Stimulated activated CD4-positive, alpha-beta T cell treated with anti-CD3 and anti-CD28 coated beads, Interleukin-4, amount 100 ng/mL, for 48 hours (primary cell): ENCODE measurements at regions not wholly inside any gene's neighbourhood (a gene's known extent, or its start where the extent isn't known, plus 50 kb on each side); places are given as distances from the start of the nearest gene placed in this dataset.
"Not testable (repeated sequence)": the region's sequence is repeated elsewhere in the genome, so short reads cannot be mapped to it uniquely, and the experiment has no call there.

Source experiments
- DNase-seq, 2 donors: peaks; one replicate each; pipeline ENCODE4 v3.0.0-alpha.2; 2020; ENCODE audit warnings: low read depth in 2 of 2

GRCh38 chr2:14977021-14977420 lies 344.5 kb downstream of the LRATD1 start:
- DNase-seq, result no peak

DNA sequence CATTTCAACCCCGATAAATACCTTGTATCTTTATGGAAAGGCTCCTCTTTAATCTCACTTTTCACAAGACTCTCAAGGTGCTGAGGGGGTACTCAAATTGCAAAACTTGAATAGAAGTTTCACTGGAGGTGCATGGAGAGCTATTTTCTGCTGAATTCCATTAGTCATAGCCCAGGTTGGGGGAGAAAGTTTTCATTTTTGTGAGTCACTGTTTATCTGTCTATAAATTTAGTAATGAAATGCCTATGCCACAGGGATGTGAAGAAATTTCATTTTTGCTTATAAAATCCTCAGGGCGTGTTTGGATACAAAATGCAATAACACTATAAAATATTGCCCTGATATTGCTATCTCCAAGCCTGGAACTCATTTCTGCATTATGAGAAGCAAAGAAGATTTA lies 346.3 kb downstream of the LRATD1 start:
- DNase-seq, result no peak

DNA sequence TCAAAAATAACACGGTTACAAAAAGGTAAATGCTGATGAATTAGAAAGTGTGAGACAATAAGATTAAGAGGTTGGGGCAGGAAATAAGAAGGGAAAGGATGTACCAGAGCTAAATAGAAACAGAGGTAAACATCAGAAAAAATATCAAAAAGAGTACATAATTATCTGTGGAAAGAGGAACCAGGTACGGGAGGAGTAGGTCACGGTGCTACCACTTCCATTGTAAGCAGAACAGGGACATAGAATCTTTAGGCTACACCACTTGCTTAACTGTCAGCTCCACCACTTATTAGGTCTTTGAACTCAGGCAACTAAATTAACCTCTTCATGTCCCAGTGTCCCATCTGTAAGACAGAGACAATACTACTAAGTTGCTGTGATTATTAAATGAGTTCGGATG lies 350.3 kb downstream of the LRATD1 start:
- no peak for DNase-seq

- no peak for DNase-seq
These were observed 356.1 kb downstream of the LRATD1 start for GRCh38 chr2:14988600-14988999.

DNA sequence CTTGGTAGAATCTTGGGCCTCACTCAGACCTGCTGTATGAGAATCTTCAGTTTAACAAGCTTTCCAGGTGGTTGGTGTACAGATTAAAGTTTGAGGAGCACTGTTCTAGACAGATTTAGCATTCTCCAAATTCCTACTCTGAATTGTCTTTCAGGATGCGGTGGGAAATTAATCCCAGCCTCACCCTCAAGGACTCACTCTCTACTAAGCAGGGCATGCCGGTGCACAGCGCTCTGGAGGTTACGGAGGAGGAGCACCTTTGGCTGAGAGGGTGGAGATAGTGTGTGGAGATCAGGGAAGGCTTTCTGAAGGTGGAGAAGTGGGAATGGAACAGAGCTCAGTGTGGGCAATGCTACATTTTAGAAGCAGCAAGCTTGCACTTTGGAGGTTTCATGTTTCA lies 359.2 kb downstream of the LRATD1 start:
- DNase-seq, result no peak

GRCh38 chr2:14994721-14995120 lies 362.2 kb downstream of the LRATD1 start:
- DNase-seq, result no peak

DNA sequence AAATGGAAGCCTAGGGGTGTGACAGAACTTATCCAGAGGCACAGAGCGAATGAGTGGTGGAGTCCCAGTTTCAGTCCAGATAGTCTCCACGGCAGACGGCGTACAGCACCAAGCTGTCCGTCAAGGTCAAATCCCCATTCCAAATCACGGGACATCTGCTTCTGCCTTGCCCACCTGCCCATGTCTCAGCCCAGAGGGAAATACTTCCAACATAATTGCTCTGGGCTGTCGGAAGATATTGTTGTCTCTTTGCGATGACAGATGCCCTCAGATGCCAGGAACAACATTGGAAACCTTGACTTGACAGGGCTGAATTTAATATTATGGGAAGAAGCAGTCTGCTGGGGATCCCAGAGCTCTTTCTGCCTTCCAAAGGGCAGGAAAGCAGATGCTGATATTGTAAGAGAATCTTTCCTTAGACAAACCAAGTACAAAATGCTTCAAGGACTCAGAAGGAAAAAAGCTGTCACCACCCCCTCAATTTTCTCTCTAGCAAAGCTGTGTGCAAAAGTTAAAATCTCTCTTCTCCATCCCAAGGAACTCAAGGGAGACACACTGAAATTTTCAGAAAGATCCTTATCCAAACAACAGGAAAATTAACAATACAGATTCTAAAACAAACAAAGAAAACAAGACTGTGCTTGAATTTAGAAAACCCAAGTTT lies 364.0 kb downstream of the LRATD1 start:
- DNase-seq, result no peak

- DNase-seq, result no peak
These were observed 366.0 kb downstream of the LRATD1 start for GRCh38 chr2:14998546-14998945.

DNA sequence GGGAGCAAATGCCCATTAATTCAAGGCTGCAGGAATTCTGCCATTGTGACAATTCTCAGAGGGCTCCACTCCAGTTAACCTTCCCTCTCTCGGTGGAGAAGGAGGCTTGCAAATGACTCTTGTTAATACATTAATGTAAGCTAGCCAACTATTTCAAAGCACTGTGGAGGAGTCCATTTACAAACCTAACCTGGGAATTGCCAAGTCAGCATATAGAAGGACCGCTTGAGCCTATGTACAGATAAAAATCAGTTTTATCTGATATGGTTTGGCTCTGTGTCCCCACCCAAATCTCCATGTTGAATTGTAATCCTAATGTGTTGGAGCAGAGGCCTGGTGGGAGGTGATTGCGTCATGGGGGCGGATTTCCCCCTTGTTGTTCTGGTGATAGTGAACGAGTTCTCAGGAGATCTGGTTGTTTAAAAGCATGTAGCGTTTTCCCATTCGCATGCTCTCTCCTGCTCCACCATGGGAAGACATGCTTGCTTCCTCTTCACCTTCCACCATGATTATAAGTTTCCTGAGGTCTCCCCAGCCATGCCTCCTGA lies 366.7 kb downstream of the LRATD1 start:
- DNase-seq, result no peak

DNA sequence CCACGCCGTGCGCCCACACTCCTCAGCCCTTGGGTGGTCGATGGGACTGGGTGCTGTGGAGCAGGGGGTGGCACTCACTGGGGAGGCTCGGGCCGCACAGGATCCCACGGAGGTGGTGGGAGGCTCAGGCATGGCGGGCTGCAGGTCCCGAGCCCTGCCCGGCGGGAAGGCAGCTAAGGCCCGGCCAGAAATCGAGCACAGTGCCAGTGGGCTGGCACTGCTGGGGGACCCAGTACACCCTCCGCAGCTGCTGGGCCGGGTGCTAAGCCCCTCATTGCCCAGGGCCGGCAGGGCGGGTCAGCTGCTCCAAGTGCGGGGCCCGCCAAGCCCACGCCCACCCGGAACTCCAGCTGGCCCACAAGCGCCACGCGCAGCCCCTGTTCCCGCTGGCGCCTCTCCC lies 370.0 kb downstream of the LRATD1 start:
- DNase-seq, result not testable (repeated sequence)

GRCh38 chr2:15006667-15007066 lies 374.1 kb downstream of the LRATD1 start:
- DNase-seq, result no peak

GRCh38 chr2:15009681-15010080 lies 377.2 kb downstream of the LRATD1 start:
- DNase-seq, result no peak

DNA sequence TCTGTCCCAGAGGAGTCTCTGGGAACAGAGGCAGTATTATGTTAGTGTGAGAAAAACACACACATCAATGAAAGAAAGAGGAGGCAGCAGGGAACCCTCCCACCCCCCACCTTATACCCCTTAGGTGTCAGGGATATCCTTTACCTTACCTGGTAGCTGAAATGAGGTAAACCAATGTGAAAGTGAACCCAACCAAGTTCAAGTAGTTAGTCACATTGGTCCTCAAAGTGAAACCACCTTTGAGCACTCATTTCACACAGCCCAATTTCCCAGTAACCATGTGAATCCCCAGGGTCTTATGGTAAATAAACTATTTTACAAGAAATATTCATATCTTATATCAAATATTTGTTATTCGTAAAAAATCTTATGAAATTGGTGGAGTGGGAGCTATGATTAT lies 377.8 kb downstream of the LRATD1 start:
- no peak for DNase-seq

- no peak for DNase-seq
These were observed 386.3 kb downstream of the LRATD1 start for GRCh38 chr2:15018814-15019213.

GRCh38 chr2:15023221-15023620 lies 390.7 kb downstream of the LRATD1 start:
- DNase-seq, result no peak

DNA sequence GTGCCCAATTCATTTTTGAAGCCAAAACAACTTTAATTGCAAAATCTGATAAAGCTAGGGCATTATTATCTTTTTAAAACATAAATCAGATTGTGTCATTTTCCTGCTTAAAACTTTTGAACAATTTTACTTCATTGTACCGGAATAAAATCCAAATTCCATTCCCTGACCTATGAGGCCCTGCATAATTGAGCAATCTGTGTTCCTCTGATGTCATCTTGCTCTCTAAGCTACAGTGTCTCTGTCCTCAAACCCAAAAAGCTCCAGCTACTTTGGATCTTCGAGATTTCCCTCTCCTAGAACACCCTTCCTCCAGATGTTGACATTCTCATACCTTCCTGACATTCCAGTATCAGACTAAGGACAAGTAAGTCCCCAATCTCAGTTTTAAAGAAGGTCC lies 395.9 kb downstream of the LRATD1 start:
- no peak for DNase-seq

- DNase-seq, result no peak
These were observed 399.3 kb downstream of the LRATD1 start for GRCh38 chr2:15031745-15032240.

- DNase-seq, result no peak
These were observed 401.7 kb downstream of the LRATD1 start for GRCh38 chr2:15034246-15034645.

GRCh38 chr2:15034860-15035259 lies 402.3 kb downstream of the LRATD1 start:
- DNase-seq, result no peak

DNA sequence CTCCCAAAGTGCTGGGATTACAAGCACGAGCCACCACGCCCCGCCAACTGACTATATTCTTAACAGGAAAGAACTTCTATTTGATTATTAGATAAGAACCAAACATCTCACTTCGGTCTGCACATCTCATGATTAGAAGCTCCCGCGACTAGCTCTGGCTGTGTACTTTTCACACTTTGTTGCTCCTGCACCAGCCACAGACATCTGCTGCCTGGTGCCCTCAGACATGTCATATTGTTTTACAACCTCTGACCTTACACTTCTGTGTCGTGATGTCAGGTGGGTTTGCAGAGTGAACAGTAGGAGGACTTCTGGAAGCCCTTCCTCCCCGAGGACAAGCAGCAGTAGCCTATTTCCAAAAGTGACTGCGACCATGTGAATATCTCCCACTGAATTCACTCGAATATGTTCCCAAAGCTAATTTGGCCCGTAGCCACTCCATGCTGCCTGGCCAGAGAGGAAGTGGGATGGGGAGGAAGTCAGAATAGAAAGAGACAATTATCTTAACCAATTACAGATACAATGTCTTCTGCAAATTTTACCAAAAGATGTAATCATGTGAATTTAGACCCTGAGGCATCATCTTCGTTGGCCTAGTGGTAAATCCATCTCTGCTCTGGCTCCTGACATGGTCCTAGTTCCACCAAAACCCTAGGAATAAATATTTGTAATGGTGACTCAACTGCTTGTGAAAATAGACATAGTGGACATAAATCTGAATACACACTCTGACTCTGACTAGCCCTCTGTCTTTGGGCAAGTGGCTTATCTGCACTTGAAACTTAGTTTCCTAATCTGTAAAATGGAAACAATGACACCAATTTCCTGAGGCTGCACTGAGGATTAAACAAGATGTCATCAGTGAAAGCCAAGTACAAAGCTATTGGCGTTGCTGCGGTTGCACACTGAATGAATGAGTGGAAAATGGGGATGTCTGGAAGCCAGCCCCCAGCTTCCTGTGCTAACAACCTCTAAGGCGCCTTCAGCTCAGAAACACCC lies 406.1 kb downstream of the LRATD1 start:
- DNase-seq, result peak in 1 of 2 donors; percentile 21

DNA sequence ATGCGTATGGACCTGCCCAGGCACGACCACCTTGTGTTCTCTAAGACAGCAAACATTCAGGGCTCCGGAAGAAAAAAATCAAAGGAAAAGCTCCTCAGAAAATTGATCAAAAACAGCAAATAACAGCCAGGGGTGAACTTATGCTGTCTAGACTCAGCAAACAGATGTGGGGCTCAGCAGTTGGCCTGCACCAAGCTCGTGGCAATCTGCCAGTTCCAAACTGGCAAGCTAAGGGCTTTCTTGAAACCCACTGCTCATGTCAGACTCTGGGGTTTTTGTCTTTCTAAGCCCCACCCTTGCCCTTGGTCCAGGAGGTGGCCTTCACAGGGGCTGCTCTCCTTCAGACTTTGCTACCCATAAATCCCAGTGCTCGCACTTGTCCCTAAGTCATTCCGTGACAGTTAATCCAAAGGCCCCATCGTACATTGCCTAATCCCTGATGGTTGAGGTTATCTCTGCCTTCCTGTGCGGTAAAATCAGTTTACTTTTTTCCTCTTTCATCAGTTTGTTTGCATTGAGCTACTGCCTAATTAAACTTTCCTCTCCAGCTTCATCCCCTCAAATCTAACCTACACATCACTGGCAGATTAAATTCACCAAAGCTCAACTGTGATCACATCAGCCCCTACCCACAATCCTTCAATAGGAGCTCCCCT lies 408.0 kb downstream of the LRATD1 start:
- DNase-seq, result no peak

GRCh38 chr2:15041429-15041837 lies 408.9 kb downstream of the LRATD1 start:
- no peak for DNase-seq
